Stimulated activated CD8-positive, alpha-beta memory T cell treated with anti-CD3 and anti-CD28 coated beads, Interleukin-4, amount 100 ng/mL, for 1 hour (primary cell): ENCODE measurements at regions not wholly inside any gene's neighbourhood (a gene's known extent, or its start where the extent isn't known, plus 50 kb on each side); places are given as distances from the start of the nearest gene placed in this dataset.
"Not testable (repeated sequence)": the region's sequence is repeated elsewhere in the genome, so short reads cannot be mapped to it uniquely, and the experiment has no call there.

ENCODE experiments used
- DNase-seq, 2 donors: peaks; one replicate each; pipeline ENCODE4 v3.0.0-alpha.2; 2020; ENCODE audit warnings: low read depth in 2 of 2, low spot score in 1 of 2

DNA sequence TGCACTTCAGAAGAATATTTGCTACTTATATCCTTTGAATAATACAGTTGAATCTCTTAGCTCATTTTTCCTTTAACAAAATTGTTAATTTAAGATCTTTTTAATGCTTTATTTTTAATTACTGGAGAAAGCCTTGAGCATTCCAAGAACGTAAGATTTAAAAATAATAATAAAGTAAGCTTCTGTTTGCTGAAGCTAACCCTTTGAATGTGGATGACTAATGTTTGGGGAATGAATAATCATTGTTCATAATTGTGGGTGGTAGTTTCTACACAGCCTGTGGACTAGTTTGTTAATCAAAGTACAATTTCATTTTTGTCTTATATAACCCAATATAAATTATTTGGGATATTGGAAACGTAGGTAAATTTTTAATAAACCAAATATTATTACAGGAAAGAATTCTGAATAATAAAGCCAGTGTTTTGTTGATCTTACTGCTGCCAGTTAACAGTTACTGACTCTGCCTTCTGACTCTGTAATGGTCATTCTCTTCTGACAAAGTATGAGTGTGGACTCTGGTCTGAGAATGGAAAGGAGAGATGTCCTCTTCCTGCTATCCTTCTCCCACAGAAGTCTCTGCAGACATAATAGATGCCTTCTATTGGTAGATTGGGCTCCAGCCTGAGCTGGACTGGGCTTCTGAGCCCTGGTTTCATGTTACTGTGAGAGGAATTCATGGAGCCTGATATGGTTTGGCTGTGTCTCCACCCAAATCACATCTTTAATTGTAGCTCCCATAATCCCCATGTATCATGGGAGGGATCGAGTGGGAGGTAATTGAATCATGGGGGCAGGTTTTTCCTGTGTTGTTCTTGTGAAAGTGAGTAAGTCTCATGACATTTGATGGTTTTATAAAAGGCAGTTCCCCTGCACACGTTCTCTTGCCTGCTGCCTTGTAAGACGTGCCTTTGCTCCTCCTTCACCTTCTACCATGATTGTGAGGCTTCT lies 292.7 kb upstream of the SLC39A10 start:
- no peak for DNase-seq

GRCh38 chr2:195363496-195363895 lies 293.5 kb upstream of the SLC39A10 start:
- no peak for DNase-seq

DNA sequence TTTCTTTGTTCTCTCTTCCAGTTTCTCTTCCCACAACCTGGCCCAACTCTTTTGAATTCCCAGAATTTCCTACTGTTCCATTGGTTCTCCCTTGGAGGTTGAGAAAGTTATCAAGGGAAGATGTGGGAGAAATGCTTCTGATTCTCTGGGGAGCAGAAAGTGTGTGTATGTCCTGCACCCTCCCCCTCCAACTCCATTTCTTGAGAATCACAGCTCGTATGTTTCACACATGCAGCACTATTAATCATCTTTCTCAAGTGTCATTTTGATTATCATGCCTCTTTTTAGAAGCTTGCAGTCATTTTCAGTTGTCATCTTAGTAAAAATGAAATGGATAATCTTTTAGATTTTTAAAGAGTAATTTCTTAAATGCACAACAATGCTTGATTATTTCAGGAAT lies 296.8 kb upstream of the SLC39A10 start:
- DNase-seq, result no peak

GRCh38 chr2:195359043-195359735 lies 297.8 kb upstream of the SLC39A10 start:
- DNase-seq, result no peak

DNA sequence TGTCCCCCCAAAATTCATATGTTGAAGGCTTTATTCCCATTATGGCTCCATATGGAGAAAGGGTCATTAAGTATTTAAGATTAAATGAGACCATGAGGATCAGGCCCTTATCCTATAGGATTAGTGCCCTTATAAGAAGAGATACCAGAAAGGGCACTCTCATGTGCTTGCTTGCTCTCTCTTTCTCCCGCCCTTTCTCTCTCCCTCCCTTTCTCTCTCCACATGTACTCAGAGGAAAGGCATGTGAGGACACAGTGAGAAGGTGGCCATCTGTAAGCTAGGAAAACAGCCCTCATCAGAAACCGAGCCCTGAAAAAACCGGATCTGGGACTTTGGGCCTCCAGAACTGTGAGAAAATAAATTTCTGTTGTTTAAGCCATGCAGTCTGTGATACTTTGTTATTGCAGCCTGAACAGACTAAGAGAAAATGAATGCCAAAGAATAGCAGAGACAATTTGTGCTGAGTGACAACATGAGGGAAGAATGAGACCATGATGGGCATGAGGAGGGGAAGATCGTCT lies 300.0 kb upstream of the SLC39A10 start:
- DNase-seq, result no peak

DNA sequence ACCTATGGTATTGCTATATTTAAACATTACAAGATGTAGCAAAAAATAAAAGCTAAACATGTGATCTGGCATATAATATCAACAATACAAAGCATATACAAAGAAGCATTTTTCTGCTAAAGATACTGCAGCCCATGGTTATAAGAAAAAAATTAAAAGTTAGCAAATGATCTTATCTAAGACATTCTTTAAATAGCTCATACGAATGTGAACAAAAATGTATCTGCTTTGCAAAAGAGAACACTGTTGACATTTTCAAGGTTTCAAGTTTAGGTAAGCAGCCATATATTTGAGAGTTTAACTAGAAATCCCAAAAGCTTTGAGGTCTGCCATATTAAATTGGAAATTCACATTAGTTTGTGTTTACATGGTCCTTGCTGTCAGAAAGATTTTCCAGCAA lies 301.0 kb upstream of the SLC39A10 start:
- no peak for DNase-seq

DNA sequence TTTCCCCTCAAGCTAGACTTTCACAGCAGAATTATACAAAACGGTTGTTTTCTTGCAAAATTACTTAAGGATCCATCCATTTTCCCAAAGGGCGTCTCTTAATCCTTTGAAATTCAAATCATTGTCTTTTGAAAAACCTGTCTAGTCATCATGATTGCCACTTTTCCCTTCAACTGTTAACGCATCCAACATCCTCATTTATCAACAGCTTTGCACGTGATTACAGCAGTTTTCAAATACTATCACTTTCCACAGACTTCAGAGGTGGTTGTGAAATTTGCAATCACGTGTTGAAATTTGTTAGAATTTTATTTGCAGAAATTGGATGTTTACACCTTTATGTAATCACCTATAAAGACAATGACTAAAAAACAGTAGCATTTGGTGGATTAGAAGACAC lies 304.4 kb upstream of the SLC39A10 start:
- no peak for DNase-seq

DNA sequence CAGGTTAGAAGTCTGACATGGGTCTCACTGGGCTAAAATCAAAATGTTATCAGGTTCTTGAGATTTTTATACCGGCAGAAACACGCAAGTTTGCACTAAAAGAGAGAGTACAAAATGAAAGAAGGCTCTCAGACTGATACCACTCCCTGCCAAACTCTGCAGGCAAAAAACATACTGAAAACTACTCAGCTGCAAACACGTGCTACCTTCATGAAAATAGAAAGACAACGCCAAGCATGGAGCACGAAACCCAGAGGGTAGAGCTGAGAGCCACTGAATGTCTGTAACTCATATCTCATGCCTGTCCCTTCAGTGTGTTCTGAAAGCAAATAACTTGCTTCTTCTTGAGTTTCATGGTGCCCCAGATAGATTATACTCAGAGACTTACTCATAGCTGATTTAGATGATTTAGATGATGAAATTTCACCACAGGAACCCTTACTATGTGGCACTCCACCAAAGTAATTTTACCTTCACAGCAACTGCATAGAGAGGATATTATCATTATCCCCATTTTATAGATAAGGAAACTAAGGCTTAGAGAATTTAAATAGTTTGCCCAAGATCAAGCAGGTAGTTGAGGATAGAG lies 313.0 kb upstream of the SLC39A10 start:
- DNase-seq, result no peak

DNA sequence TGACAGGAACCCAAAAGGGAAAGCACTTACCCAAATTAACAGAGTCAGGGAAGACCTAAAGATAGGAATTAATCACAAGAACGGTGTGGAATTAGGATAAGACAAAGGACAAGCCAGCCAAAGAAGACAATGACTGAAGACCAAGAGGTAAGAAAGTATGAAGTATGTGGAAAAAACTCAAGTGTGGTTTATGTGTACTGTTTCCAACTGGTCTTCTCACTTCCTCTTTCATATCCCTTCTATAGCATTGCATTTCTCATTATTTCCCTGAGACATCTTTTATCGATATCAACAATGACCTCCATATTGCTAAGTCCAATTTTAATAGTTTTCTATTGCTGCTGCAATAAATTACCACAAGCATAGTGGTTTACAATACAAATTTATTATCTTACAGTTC lies 313.5 kb upstream of the SLC39A10 start:
- DNase-seq, result no peak

GRCh38 chr2:195342061-195342460 lies 315.0 kb upstream of the SLC39A10 start:
- DNase-seq, result no peak

DNA sequence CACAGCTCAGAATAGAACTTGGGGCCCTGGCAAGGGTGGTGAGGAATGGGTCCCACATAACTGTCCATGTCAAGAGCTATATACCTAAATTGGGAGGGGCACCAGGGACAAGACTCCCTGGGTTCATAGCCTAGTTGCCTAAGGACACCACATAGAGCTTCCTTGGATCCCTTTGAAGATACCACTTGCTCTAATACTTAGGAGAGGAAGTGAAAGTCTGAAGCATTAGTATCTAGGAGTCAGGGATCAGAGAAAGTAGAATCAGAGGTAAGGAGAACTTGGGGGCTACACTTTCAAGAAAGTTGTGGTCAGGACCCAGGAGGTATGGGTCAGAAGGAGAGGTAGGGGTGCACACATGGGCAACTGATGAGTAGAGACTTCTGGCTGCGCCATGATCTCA lies 318.2 kb upstream of the SLC39A10 start:
- DNase-seq, result no peak

- DNase-seq, result no peak
These were observed 319.4 kb upstream of the SLC39A10 start for GRCh38 chr2:195337597-195337996.

GRCh38 chr2:195333869-195334268 lies 323.2 kb upstream of the SLC39A10 start:
- DNase-seq, result no peak

DNA sequence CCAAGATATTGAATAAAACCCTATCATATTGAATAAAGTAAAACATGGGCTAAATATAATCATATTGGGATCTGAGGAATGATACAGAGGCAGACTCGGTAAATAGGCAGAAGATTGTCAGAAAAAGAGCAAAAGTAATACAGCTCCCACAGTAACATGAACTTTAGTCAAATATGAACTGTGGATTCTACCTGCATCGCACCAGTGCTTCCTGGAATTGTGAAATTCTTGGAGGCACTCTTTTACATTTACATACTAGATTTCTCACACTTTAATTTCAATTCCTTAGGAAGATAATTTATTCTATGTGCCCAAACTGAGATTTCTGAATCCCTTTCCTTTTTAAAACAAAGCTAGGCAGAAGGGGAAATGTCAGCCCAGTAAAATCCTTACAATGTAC lies 325.1 kb upstream of the SLC39A10 start:
- DNase-seq, result no peak

DNA sequence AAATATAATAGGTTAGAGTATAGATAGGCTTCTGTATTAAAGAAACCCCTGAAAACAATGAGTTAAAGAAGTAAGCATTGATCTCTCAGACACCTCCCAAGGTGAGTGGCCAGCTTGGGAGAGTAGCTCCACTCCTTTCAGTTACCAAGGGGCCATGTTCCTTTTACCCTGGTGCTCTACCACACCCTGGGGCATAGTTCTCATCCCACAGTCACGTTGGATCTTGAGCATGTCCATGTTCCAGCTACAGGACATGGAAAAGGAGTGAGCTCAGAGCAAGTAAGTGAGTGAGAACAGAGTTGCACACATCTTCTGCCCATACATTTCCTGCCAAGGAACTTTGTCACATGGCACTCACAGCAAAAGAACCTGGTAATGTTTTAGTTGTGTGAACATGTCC lies 325.9 kb upstream of the SLC39A10 start:
- no peak for DNase-seq

GRCh38 chr2:195330513-195330956 lies 326.5 kb upstream of the SLC39A10 start:
- DNase-seq, result no peak

GRCh38 chr2:195329784-195330183 lies 327.2 kb upstream of the SLC39A10 start:
- DNase-seq, result not testable (repeated sequence)

GRCh38 chr2:195326537-195326936 lies 330.5 kb upstream of the SLC39A10 start:
- DNase-seq, result no peak

- no peak for DNase-seq
These were observed 334.7 kb upstream of the SLC39A10 start for GRCh38 chr2:195322324-195322723.

DNA sequence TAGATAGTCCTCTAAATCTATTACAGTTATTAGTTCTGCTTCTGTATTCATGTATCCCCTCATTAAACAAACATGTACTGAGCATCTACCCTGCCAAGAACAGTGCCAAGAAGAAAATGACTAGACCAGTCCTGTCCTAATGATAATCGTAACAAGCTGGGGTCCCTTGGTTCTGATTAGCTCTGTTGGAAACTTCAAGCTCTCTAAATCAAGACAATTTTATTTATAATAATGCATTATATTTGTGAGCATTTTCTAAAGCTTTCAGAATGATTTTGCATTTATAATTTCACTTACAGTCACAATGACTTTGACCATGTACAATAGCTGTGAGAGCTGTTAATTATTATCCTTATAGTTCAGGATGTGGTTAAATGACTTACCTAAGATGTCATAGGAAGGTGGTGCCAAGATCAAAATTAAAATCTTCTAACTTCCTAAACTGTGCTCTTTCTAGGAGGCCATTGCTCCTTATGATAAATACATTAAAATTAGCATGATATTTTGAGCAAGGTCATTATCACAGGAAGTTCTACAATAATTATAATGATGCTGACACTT lies 336.5 kb upstream of the SLC39A10 start:
- no peak for DNase-seq
